Stimulated activated naive CD4-positive, alpha-beta T cell treated with Interleukin-2 at 50 U/mL for 16 hours (primary cell): ENCODE measurements at regions not wholly inside any gene's neighbourhood (a gene's known extent, or its start where the extent isn't known, plus 50 kb on each side); places are given as distances from the start of the nearest gene placed in this dataset.

Experiments
- DNase-seq: peaks from one replicate; lab custom pipeline; 2025; lab: John Stamatoyannopoulos, UW

DNA sequence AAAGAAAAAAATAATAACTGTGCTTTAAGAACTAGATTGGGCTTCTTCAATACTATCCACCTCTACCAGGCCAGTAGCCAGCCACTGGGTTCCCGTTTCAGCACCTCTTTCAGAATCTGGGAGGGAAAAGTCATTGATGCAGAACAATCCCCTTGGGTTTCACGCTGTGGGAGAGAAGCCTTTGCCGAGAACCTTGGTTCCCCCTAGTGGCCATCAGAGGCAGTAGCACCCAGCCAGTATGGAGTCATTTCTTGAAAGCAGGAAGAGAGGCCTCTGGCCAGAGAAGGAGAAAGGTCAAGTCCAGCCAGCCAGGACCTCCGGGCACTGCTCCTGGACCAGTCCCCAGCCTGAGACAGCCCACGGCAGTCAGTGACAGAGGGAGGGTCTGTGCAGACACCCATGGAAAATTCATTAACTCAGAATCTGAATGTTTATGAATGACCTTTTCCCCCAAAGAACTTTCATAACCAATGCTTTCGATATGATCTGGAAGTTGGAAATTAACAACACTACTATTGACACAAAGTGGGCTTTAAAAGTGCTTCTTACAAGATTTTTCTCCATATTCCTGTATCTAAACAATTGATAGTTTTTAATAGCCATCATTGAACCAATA lies 51.2 kb upstream of the CDH5 start:
- DNase-seq, result peak; percentile 26

DNA sequence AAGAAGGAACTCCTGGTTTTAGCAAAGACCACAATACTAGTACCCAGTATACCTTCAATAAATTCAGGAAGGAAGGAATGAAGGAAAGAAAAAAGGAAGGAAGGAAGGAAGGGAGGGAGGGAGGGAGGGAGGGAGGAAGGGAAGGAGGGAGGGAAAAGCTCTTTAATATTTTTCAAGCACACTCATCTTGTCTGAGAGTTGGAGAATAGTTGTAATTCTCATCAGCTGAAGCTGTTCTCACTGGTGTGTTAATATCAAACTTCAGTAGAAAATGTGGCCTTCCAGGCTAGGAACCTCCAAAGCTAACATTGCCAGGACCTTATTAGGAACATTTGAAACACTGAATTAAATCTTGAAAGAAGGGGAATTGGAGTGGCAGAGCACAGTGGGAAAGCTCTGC lies 55.2 kb upstream of the CDH5 start:
- DNase-seq, result no peak

DNA sequence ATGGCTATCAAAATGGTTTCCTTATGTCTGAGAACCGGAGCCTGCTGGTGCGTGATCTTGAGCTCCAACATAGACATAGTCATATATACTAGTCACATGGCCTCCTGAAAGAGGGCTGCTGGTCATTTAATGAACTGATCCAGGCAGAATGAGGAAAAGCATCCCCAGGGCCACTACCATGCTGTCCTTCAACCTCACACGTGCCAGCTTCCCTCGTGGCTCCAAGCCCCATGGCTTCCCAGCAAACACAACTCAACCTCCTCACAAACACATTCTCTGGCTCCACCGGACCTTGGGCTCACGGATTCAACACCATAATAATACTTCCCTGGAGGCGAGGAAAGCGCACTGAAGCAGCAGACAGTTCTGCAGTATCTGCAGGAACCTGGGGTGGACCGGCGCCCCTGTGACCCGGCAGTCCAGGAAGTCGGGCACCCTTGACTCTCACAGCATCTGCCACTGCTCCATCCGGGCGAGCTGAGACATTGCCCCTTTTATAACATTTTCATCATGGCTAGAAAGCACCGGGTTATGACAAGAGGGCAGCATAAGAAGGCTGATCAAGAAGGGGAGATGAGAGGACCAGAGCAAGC lies 57.2 kb upstream of the CDH5 start:
- no peak for DNase-seq

- DNase-seq, result no peak
These were observed 58.4 kb upstream of the CDH5 start for GRCh38 chr16:66308096-66308495.

DNA sequence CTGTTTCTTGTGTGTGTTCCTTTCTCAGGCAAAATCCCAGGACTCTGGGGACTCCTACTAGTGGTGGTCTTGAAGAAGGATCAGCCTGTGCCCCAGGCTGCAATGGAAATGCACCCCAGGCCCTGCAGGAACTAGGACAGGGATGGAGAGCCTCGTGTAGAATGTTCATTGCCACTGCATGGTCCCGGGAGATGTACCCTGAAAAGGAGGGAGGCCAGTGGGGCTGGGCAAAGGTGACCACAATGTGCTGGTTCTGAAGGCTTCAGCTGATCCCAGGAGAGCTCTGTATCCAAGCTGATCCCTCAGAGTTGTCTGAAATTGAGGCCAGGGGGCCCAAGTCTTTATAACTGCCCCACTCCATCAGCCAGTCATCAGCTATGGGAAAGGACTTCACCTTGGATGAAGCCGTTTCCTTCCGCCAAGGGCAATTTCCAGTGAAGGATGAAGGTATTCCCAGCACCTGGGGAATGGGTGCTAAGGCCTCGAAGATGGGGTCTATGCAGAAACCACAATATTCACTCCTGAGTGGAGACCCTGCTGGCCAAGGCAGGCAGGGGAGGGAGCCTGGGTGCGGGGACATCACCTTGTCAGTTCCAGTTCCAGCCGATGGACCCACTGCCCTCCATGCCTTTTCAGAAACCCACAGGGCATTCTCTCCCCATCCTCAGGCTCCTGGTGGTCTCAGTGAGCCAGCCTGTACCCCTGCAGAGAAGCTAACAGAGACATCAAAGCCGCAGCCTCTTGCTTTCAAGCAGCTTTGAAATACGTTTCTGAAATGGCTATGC lies 59.9 kb upstream of the CDH5 start:
- no peak for DNase-seq

GRCh38 chr16:66304961-66305360 lies 61.5 kb upstream of the CDH5 start:
- DNase-seq, result no peak

GRCh38 chr16:66304151-66304550 lies 62.3 kb upstream of the CDH5 start:
- no peak for DNase-seq

GRCh38 chr16:66300501-66300900 lies 66.0 kb upstream of the CDH5 start:
- DNase-seq, result no peak

GRCh38 chr16:66300037-66300436 lies 66.5 kb upstream of the CDH5 start:
- no peak for DNase-seq

DNA sequence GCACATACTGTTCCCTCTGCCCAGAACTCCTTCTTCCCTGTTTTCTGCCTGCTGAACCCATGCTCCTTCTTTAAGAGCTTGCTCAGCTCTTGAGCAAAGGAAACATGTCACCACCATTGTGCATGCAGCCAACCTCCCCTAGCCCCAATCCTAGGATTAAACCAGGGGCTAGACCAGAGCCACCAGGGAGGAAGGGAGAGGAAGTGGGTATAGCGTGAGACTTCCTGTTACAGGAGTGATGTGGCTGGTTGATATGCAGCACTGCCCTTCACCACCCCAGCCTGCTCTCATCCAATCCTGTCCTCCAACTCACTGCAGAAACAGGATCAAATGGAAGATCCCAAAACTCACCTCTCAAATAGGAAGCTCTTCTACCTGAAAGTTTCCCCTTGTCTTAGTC lies 67.1 kb upstream of the CDH5 start:
- no peak for DNase-seq

- DNase-seq, result no peak
These were observed 67.8 kb upstream of the CDH5 start for GRCh38 chr16:66298571-66299120.

DNA sequence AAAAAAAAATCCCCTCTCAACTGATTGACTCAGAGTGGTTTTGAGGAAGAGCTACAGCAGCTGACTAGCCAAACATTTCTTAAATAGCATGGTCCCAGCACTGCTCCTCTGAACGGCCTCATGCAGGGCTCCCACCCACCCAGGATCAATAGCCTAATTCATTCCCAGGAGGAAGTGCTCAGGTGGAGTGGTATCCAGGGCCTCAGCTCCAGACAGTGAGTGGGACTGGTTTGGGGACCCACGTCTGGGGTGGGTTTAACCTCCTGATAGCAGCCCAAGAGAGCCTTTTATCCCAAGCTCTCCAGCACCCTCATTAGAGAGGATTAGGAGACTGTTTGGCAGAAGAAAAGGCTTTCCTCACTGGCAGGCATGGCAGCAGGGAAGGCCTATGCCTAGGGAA lies 68.5 kb upstream of the CDH5 start:
- no peak for DNase-seq

DNA sequence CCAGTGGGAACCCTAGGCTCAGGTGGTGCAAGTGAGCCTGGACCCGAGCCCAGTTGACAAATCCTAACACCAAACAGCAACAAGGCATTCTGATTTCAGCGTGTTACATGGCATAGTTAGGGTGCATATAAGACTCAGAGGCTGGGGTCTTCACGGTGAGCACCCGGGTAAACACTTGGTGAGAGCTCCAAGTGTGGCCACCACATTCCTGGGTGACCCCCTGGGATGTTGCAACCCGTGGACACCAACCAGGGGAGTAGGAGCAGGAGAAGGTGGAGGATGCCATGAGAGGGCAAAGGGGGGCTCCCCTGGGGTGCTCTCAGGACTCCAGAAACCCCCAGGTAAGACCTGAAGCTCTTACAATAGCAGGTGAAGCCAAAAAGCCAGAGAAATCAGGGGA lies 69.9 kb upstream of the CDH5 start:
- no peak for DNase-seq

GRCh38 chr16:66295761-66296546 lies 70.5 kb upstream of the CDH5 start:
- DNase-seq, result no peak

DNA sequence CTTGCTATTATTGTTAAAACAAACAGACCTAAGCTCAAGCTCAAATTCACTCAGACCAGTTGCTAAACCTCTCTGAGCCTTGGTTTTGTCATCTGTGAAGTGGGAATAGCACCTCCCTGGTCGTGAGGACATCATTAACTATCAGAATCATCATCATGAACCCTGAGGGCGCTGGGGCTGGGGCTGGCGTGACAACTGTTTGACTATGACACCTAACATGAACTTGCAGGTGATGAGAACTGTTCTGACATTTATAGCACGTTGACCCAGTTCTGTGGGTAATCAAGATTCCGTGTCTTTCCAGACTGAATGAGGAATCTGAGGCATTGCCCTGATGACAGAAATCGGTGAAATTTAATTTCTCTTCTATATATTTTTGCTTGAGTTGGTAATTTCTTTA lies 71.3 kb upstream of the CDH5 start:
- no peak for DNase-seq

DNA sequence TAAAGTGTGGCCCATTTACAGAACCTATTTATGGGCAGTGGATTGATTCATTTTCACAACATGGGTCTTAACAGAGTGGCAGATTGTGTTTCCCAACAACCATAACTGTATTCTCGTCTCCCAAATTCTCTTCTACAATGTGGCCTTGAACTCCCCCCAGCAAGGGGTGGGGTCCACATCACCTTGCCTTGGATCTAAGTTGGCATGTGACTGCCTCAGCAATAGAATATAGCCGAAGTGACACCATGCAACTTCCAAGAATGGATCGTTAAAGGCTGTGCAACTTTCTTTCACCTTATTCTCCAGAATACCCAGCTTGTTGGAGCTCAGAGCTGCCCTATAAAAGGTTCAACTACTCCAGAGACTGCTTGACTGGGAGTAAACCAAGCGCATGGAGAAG lies 72.0 kb upstream of the CDH5 start:
- no peak for DNase-seq

DNA sequence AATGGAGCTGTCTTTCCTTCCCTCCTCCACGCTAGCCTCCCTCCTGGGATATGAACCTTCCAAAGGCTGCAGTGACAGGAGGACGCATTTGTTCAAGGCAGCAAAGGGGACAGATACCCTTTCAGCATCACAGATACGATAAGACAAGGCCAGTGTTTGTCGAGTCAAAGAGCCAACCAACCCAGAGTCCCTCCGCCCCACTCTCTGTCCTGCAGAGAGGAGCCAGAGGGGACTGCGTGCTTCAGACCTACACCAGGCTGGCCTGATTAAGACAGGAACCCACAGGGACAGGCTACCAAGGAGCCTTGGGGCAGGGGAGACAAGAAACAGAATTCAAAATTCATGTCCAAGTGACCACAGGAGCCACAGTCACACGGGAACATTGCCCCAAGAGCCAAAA lies 72.6 kb upstream of the CDH5 start:
- no peak for DNase-seq

DNA sequence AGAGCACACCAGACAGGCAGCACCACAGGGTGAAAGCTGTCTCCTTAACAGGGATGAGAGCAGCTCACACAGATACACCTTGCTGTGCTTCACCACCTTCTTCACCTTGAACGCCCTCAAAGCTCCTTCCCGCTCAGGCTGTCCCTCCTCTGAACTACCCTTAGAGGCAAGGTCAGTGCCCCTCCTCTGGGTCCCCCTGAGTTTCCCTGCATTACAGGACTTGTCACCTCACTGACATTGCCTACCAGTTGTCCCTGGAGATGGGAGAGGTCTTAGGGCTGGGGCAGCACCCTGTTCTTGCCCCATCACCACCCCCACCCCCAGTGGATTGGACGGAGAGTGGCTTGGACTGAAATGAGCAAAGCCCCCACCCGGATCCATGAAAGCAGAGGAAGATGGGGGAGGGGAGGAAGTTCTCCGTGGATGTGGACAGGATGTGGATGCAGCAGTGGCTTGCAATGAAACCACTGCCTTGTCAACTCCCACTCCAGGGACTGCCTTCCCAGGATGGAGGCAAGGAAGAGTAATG lies 73.2 kb upstream of the CDH5 start:
- DNase-seq, result no peak

GRCh38 chr16:66292241-66292935 lies 74.1 kb upstream of the CDH5 start:
- no peak for DNase-seq

DNA sequence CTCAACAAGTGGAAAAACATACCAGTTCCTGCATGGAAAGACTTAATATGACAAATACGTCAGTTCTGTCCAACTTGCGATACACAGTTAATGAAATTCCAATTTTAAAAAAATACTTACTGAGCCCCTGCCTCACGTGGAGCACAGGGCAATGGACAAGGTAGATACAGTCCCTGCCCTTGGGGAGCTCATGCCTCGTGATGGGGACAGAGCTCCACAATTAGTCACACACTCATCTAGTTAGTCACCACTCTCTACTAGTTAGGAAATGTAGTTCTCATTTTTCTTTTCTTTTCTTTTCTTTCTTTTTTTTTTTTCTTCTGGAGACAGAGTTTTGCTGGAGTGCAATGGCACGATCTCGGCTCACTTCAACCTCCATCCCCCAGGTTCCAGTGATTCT lies 74.7 kb upstream of the CDH5 start:
- DNase-seq, result no peak

- DNase-seq, result no peak
These were observed 76.1 kb upstream of the CDH5 start for GRCh38 chr16:66290431-66290830.

DNA sequence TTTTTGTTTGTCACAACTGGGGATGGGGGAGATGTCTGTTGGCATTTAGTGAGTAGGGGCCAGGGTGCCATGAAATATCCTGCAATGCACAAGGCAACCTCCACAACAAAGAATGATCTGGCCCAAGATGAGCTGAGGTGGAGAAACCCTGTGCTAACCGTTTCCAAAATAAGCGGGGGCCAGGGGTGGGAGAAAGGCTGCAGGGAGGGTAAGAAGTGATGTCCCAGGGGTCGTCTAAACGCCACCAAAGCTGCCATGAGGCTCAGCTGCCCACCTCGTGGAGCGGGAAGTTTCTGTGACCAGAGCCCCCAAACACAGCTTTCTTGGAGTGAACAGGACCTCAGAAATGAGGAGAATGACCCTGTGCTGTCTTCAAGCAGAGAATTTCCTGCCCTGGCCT lies 76.5 kb upstream of the CDH5 start:
- DNase-seq, result no peak
